GM23248 (cell line): ENCODE measurements at regions not wholly inside any gene's neighbourhood (a gene's known extent, or its start where the extent isn't known, plus 50 kb on each side); places are given as distances from the start of the nearest gene placed in this dataset.

Experiments
- EZH2 ChIP-seq: fragments of 200-600 bp; sonication (generic); IDR thresholded peaks from 2 replicates; pipeline ENCODE4 v1.6.1; 2018; ENCODE audit warnings: antibody characterized with exemption, mild to moderate bottlenecking; ENCODE audit not compliant: insufficient read depth, poor library complexity, severe bottlenecking
- EZH2phosphoT487 ChIP-seq: fragments of 200-600 bp; sonication (generic); IDR thresholded peaks from 2 replicates; pipeline ENCODE4 v1.6.1; 2018; ENCODE audit warnings: antibody characterized with exemption, moderate library complexity, mild to moderate bottlenecking, low read depth; ENCODE audit not compliant: insufficient read depth

DNA sequence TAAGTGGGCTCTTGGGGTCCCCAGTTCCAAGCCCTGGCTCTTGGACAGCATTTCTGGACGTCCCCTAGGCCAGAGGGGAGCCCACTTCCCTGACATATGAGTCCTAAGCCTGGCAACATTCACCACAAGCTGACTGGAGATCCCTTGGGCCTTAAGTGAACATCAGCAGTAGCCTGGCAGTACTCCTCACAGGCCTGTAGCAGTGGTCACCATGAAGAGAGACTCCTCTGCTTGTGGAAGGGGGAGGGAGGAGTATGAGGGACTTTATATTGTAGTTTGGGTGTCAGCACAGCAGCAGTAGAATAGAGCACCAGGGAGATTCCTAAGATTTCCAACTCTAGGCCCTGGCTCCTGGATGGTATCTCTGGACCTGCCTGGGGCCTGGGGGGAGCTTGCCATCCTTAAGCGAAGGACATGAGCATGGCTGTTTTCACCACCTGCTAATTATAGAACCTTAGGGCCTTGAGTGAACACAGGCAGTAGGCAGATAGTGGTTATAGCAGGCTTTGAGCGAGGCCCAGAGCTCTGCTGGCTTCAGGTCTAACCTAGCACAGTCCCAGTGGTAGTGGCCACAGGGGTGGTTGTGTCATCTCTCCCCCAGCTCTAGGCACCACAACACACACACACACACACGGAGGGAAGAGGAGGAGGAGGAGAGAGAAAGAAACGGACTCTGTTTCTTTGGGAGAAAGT is 71.4 kb upstream of the APOBEC4 start:
- no peak for TF ChIP-seq EZH2phosphoT487
- no peak for TF ChIP-seq EZH2
